ENCODE measurements at regions not wholly inside any gene's neighbourhood (a gene's known extent, or its start where the extent isn't known, plus 50 kb on each side); places are given as distances from the start of the nearest gene placed in this dataset.

DNA sequence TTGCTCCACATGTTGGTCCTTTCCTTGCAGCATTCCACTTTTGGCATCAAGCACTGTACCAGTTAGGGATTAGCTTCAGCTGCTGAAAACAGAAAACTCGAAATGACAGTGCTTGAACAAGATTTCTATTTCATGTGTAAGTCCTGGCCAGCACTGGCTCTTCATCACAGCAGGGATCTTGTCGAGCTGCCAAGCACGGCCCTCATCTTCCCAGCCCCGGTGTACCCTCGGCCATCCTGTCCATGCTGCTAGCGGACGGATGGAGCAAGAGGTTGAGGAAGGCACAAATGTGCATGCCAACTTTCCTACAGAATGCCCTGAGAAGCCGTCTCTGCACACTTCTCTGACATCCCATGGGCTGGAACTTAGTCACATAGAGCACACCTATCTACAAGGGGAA lies 130.6 kb downstream of the TENT4A start:
- H3K56ac ChIP-seq (ENCODE audit: insufficient read length, low read depth, low read length) = no peak overlapping the region
- no peak for DNase-seq
- no peak overlapping the region for H2BK20ac ChIP-seq (ENCODE audit: low read depth, low read length, poor library complexity, severe bottlenecking)
- H3K4ac ChIP-seq (ENCODE audit: low read depth, low read length) = no peak overlapping the region
- WGBS (ENCODE audit: extremely low coverage, insufficient read length, low lambda C conversion rate) = no CpG with 5 or more reads among the region's 8 CpGs
- no peaks in the 10 kb centered on the region for H3K79me1 ChIP-seq (ENCODE audit: insufficient read depth, low read depth, low read length, poor library complexity, severe bottlenecking)
- H4K20me1 ChIP-seq (ENCODE audit: control insufficient read depth, insufficient read depth, insufficient read length) = no peaks in the 10 kb centered on the region
- Mint-ChIP-seq H3K4me3 (no peak overlapping the region), H3K36me3 (ENCODE audit: insufficient read depth in 1 of 3, low read depth in 3 of 3) (peaks cover 2 to 12% (median 2%) of the 10 kb centered on the region in 3 experiments; a peak in 4 of 7 replicates), H3K27me3 (ENCODE audit: low read depth) (peaks cover 12% of the 10 kb centered on the region), H3K4me1 (peaks cover 17 to 22% of the 10 kb centered on the region in 2 experiments), H3K9me3 (peaks cover 7 to 13% of the 10 kb centered on the region in 2 experiments), H3K27ac (no peak overlapping the region)
- H3K9ac ChIP-seq (ENCODE audit: extremely low read depth, insufficient read length, low read length) = no peak overlapping the region
- H2BK5ac ChIP-seq (ENCODE audit: insufficient read length, low read length) = no peak overlapping the region
- H3K14ac ChIP-seq (ENCODE audit: insufficient read depth, low read length) = no peak overlapping the region
- no peak overlapping the region for H4K8ac ChIP-seq (replicated peaks; ENCODE audit: insufficient read length, low read depth, low read length)
- H3K23me2 ChIP-seq (ENCODE audit: insufficient read length, low read depth, low read length, poor library complexity, severe bottlenecking) = no peaks in the 10 kb centered on the region
- no peaks in the 10 kb centered on the region for H3K79me2 ChIP-seq (ENCODE audit: insufficient read depth, low read length)
- no peak overlapping the region for H3K4me2 ChIP-seq (ENCODE audit: insufficient read depth, insufficient read length, low read length)
- H3K27ac ChIP-seq (ENCODE audit: insufficient read length, low read depth, low read length) = no peak overlapping the region
- H2BK12ac ChIP-seq (ENCODE audit: insufficient read length, low read depth, low read length) = no peak overlapping the region
- TF ChIP-seq, protein P1, sequence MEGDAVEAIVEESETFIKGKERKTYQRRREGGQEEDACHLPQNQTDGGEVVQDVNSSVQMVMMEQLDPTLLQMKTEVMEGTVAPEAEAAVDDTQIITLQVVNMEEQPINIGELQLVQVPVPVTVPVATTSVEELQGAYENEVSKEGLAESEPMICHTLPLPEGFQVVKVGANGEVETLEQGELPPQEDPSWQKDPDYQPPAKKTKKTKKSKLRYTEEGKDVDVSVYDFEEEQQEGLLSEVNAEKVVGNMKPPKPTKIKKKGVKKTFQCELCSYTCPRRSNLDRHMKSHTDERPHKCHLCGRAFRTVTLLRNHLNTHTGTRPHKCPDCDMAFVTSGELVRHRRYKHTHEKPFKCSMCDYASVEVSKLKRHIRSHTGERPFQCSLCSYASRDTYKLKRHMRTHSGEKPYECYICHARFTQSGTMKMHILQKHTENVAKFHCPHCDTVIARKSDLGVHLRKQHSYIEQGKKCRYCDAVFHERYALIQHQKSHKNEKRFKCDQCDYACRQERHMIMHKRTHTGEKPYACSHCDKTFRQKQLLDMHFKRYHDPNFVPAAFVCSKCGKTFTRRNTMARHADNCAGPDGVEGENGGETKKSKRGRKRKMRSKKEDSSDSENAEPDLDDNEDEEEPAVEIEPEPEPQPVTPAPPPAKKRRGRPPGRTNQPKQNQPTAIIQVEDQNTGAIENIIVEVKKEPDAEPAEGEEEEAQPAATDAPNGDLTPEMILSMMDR (conservative IDR thresholded peaks at IDR 0.05) = no peak
- no peak overlapping the region for H3K23ac ChIP-seq (ENCODE audit: insufficient read length, low read depth, low read length)
- no peak overlapping the region for H2BK15ac ChIP-seq (ENCODE audit: low read depth, low read length)
- H2BK120ac ChIP-seq (ENCODE audit: low read depth, low read length, poor library complexity, severe bottlenecking) = no peak overlapping the region
- H4K91ac ChIP-seq (ENCODE audit: insufficient read length, low read depth, low read length) = no peak overlapping the region
- no peak overlapping the region for H2AK5ac ChIP-seq (ENCODE audit: insufficient read length, low read length)
- H3K27me3 ChIP-seq (ENCODE audit: insufficient read depth, low read length) = no peaks in the 10 kb centered on the region
- no peak overlapping the region for H3T11ph ChIP-seq (ENCODE audit: low read length)
- H3K4me1 ChIP-seq (ENCODE audit: insufficient read depth, low read length) = no peaks in the 10 kb centered on the region
- no peak overlapping the region for H3K18ac ChIP-seq (ENCODE audit: insufficient read length, low read depth, low read length)
- no peak overlapping the region for H4K5ac ChIP-seq (ENCODE audit: insufficient read length, low read depth, low read length)
- H3K9me3 ChIP-seq (ENCODE audit: control insufficient read depth, low read depth, low read length) = no peaks in the 10 kb centered on the region
- no peak overlapping the region for H2AFZ ChIP-seq (ENCODE audit: low read length)

Data from H9 (cell line).